ENCODE measurements at regions not wholly inside any gene's neighbourhood (a gene's known extent, or its start where the extent isn't known, plus 50 kb on each side); places are given as distances from the start of the nearest gene placed in this dataset.

DNA sequence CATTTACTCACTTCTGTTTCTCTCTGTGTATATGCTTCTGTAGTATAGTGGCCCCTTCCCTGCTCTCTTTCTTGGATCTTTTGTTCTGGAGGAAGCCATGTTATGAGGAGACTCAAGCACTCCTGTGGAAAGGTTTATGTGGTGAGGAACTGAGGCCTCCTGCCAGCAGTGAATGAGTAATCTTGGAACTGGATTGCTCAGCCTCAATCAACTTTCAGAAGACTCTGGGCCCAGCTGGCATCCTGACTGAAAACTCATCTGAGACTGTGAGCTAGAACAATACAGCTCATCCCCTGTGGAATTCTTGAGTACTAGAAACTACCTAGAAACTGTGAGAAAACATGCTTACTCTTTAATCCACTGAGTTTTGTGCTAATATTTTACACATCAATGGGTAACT is 133.1 kb upstream of the ZKSCAN2 start:
- TF ChIP-seq, protein P1, sequence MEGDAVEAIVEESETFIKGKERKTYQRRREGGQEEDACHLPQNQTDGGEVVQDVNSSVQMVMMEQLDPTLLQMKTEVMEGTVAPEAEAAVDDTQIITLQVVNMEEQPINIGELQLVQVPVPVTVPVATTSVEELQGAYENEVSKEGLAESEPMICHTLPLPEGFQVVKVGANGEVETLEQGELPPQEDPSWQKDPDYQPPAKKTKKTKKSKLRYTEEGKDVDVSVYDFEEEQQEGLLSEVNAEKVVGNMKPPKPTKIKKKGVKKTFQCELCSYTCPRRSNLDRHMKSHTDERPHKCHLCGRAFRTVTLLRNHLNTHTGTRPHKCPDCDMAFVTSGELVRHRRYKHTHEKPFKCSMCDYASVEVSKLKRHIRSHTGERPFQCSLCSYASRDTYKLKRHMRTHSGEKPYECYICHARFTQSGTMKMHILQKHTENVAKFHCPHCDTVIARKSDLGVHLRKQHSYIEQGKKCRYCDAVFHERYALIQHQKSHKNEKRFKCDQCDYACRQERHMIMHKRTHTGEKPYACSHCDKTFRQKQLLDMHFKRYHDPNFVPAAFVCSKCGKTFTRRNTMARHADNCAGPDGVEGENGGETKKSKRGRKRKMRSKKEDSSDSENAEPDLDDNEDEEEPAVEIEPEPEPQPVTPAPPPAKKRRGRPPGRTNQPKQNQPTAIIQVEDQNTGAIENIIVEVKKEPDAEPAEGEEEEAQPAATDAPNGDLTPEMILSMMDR (IDR thresholded peaks at IDR 0.05), result no peak
- no peak for TF ChIP-seq POLR2A (IDR thresholded peaks at IDR 0.05)
